HepG2 (cell line): ENCODE measurements at regions not wholly inside any gene's neighbourhood (a gene's known extent, or its start where the extent isn't known, plus 50 kb on each side); places are given as distances from the start of the nearest gene placed in this dataset.

Source experiments
- ATAC-seq: fragments of 200-7000 bp; cut with Tn5 transposase; 3 replicates; pipeline ENCODE4 v1.9.1; 2020; ENCODE audit warnings: mild to moderate bottlenecking, moderate library complexity
- BruUV-seq: library from RNA; stranded (reverse); fragments of 400-500 nt; replicated peaks from 2 replicates; lab custom pipeline; 2021; lab: Mats Ljungman, UMichigan
- CTCF ChIA-PET: fragments of 300-600 bp; formaldehyde crosslinking; extraction: SDS; loops from one replicate; lab custom pipeline; 2021; ENCODE audit warnings: low total read pairs, inconsistent platforms, low intra/inter-chr PET ratio; lab: Yijun Ruan, JAX
- POLR2A ChIA-PET: fragments of 350-600 bp; sonication (Branson Sonifier 250); formaldehyde crosslinking; loops from one replicate; lab custom pipeline; 2020; ENCODE audit warnings: antibody characterized with exemption, inconsistent platforms; lab: Yijun Ruan, JAX
- DNase-seq: peaks from one replicate; pipeline ENCODE4 v3.0.0-alpha.2; 2015; ENCODE audit warnings: low spot score
- FAIRE-seq: peaks from 3 replicates; lab custom pipeline; 2011; peaks lifted over from hg19 to GRCh38; lab: Jason Lieb, UNC
- H2AFZ ChIP-seq: one replicate; pipeline ENCODE4 v1.6.1; 2011; ENCODE audit warnings: low read length, inconsistent platforms
- H3K27ac ChIP-seq: fragments of 300-600 bp; 3 replicates; pipeline ENCODE4 v1.8.0; 2011; ENCODE audit warnings: mixed run types, mild to moderate bottlenecking, mixed read lengths, low read length, inconsistent platforms; ENCODE audit not compliant: insufficient read depth; ENCODE audit errors: extremely low read length
- H3K27me3 ChIP-seq, 2 experiments: fragments of 200-600 bp in 1 of 2; 2 replicates in 1 of 2; 3 replicates in 1 of 2; pipeline versions ENCODE4 v1.6.0 to v1.8.0; 2011; ENCODE audit warnings: low read length in 2 of 2, mild to moderate bottlenecking in 2 of 2, moderate library complexity in 2 of 2, inconsistent platforms in 1 of 2; ENCODE audit not compliant: insufficient read depth in 2 of 2, control insufficient read depth in 1 of 2
- H3K36me3 ChIP-seq, 2 experiments: fragments of 200-600 bp in 1 of 2; replicated peaks in 1 of 2; 2 replicates in 1 of 2; 3 replicates in 1 of 2; pipeline versions ENCODE4 v1.5.1 to v1.8.0; 2011; ENCODE audit warnings: low read length in 2 of 2, inconsistent platforms in 1 of 2; ENCODE audit not compliant: insufficient read depth in 2 of 2, control insufficient read depth in 1 of 2
- H3K4me1 ChIP-seq: 2 replicates; pipeline ENCODE4 v1.5.1; 2012; ENCODE audit warnings: low read length, inconsistent platforms; ENCODE audit not compliant: insufficient read depth
- H3K4me2 ChIP-seq: 2 replicates; pipeline ENCODE4 v1.6.0; 2011; ENCODE audit warnings: low read depth, low read length, inconsistent platforms
- H3K4me3 ChIP-seq, 3 experiments: fragments of 200-600 bp in 1 of 3; sonication (generic), shearing (Covaris generic) in 1 of 3; replicated peaks in 1 of 3; 2 replicates each; pipeline ENCODE4 v1.5.1; 2011 to 2016; ENCODE audit warnings: low read length in 3 of 3, inconsistent platforms in 2 of 3, low read depth in 2 of 3, mild to moderate bottlenecking in 2 of 3, control low read depth in 1 of 3, mixed read lengths in 1 of 3; ENCODE audit not compliant: insufficient read depth in 1 of 3
- H3K79me2 ChIP-seq: one replicate; pipeline ENCODE4 v1.6.1; 2011; ENCODE audit warnings: low read length, inconsistent platforms; ENCODE audit not compliant: insufficient read depth
- H3K9ac ChIP-seq: 2 replicates; pipeline ENCODE4 v1.6.0; 2011; ENCODE audit warnings: mild to moderate bottlenecking, low read depth, low read length, inconsistent platforms; ENCODE audit not compliant: insufficient read depth
- H3K9me3 ChIP-seq: 2 replicates; pipeline ENCODE4 v1.5.1; 2012; ENCODE audit warnings: mild to moderate bottlenecking, low read length
- H4K20me1 ChIP-seq: 2 replicates; pipeline ENCODE4 v1.6.0; 2011; ENCODE audit warnings: inconsistent platforms, mild to moderate bottlenecking, low read length, moderate library complexity; ENCODE audit not compliant: insufficient read depth
- GTF3A ChIP-seq: sonication (generic); formaldehyde crosslinking; conservative IDR thresholded peaks from 2 replicates; pipeline ENCODE4 v1.4.0; 2020; ENCODE audit warnings: mild to moderate bottlenecking, missing genetic modification reagents
- MAFG ChIP-seq: sonication (generic); formaldehyde crosslinking; IDR thresholded peaks from 2 replicates; pipeline ENCODE4 v1.5.1; 2020; ENCODE audit warnings: mild to moderate bottlenecking, missing genetic modification reagents
- MED8 ChIP-seq: sonication (generic); formaldehyde crosslinking; IDR thresholded peaks from 2 replicates; pipeline ENCODE4 v1.8.1; 2023; ENCODE audit warnings: mild to moderate bottlenecking, missing genetic modification reagents; ENCODE audit not compliant: insufficient replicate concordance
- RFX3 ChIP-seq: IDR thresholded peaks from 2 replicates; pipeline ENCODE4 v1.6.1; 2016; ENCODE audit warnings: missing biosample characterization, missing genetic modification reagents
- SYNCRIP ChIP-seq: fragments of 200-400 bp; formaldehyde crosslinking; IDR thresholded peaks from 2 replicates; pipeline ENCODE4 v1.6.1; 2018; ENCODE audit warnings: mild to moderate bottlenecking, low read depth, low read length; ENCODE audit not compliant: insufficient read depth
- ZNF121 ChIP-seq: sonication (generic); formaldehyde crosslinking; IDR thresholded peaks from 2 replicates; pipeline ENCODE4 v1.5.0; 2020; ENCODE audit warnings: mild to moderate bottlenecking, missing genetic modification reagents
- ZNF33A ChIP-seq: sonication (generic); formaldehyde crosslinking; IDR thresholded peaks from 2 replicates; pipeline ENCODE4 v1.5.1; 2020; ENCODE audit warnings: missing genetic modification reagents, mild to moderate bottlenecking, moderate library complexity, borderline replicate concordance
- ZNF513 ChIP-seq: sonication (generic); formaldehyde crosslinking; conservative IDR thresholded peaks from 2 replicates; pipeline ENCODE4 v1.5.0; 2020; ENCODE audit warnings: missing genetic modification reagents
- ZNF530 ChIP-seq: sonication (generic); formaldehyde crosslinking; IDR thresholded peaks from 2 replicates; pipeline ENCODE4 v1.5.0; 2020; ENCODE audit warnings: low read depth, mild to moderate bottlenecking, missing genetic modification reagents
- ZNF629 ChIP-seq: sonication (generic); formaldehyde crosslinking; conservative IDR thresholded peaks from 2 replicates; pipeline ENCODE4 v1.5.0; 2020; ENCODE audit warnings: missing genetic modification reagents
- ZNF841 ChIP-seq: sonication (generic); formaldehyde crosslinking; IDR thresholded peaks from 2 replicates; pipeline ENCODE4 v1.8.1; 2023; ENCODE audit warnings: missing genetic modification reagents, borderline replicate concordance
- whole genome bisulfite sequencing: methylation state at CpG from one replicate; pipeline ENCODE4 v1.1.6; 2017; ENCODE audit warnings: low lambda C conversion rate; 5-methylcytosine and 5-hydroxymethylcytosine counted together
- in situ Hi-C: cut with HindIII; loops from 2 replicates; pipeline ENCODE4 v1.10.0; 2017; ENCODE audit warnings: low pct_unique_long_range_greater_than_20kb; ENCODE audit not compliant: extremely low pct_ligation_motif_present
- intact Hi-C: fragments of 100-400 bp; cut with micrococcal nuclease; formaldehyde crosslinking; loops from one replicate; pipeline ENCODE4 v1.10.0; 2022; ENCODE audit not compliant: unreplicated experiment
- TF ChIP-seq, protein P1 (sequence below): sonication (generic); formaldehyde crosslinking; IDR thresholded peaks from 2 replicates; pipeline ENCODE4 v1.4.0; 2020; ENCODE audit warnings: missing genetic modification reagents, borderline replicate concordance
- TF ChIP-seq, protein P2 (sequence below): sonication (generic); formaldehyde crosslinking; IDR thresholded peaks from 2 replicates; pipeline ENCODE4 v1.4.0; 2020; ENCODE audit warnings: mild to moderate bottlenecking, missing genetic modification reagents, borderline replicate concordance

DNA sequence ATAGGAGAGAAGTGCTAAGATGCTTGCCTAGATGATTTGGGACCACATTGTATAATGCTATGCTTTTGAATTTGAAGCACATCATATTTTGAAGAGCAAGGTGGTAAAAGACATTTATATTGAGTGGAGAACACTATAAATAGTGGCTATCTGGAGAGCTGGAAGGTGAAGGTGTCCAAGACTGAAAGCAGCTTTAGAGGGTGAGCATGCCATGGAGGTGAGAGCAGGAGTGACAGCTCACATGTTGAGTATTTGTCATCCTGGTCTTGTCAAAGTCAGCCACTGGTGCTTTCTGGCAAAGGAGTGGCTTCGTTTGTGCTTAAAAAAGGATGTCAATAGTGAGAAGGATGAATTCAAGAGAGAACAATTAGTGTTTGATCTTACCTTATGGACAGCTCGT, 225.9 kb downstream of the COG6 start:
- POLR2A ChIA-PET = no interaction called here
- no TSS peak for BruUV-seq
- in situ Hi-C loops = no loop called here

GRCh38 chr13:39881887-39882286, 226.4 kb downstream of the COG6 start:
- Histone ChIP-seq H3K9me3 (peaks cover 15% of the 10 kb centered on the region; the same call in 1 of the 2 replicates), H3K4me3 (no peak overlapping the region), H4K20me1 (no peaks in the 10 kb centered on the region), H3K27me3 (no peaks in the 10 kb centered on the region), H3K27ac (no peak overlapping the region), H3K36me3 (no peaks in the 10 kb centered on the region), H3K9ac (no peak overlapping the region), H3K79me2 (no peaks in the 10 kb centered on the region), H3K4me1 (no peaks in the 10 kb centered on the region), H3K4me2 (no peak overlapping the region), H2AFZ (no peak overlapping the region)
- CTCF ChIA-PET = no interaction called here
- intact Hi-C loops (no loop called here), in situ Hi-C loops (no loop called here)
- BruUV-seq = no TSS peak
- DNase-seq (no peak), ATAC-seq (no peak), FAIRE-seq (no peak)
- WGBS = 0% methylated on average over 1 of the region's 1 CpG
- POLR2A ChIA-PET = no interaction called here
- TF ChIP-seq ZNF841 (CRISPR knock-in tag) = no peak
- no peak for TF ChIP-seq ZNF629 (CRISPR knock-in tag)
- TF ChIP-seq, protein P1, sequence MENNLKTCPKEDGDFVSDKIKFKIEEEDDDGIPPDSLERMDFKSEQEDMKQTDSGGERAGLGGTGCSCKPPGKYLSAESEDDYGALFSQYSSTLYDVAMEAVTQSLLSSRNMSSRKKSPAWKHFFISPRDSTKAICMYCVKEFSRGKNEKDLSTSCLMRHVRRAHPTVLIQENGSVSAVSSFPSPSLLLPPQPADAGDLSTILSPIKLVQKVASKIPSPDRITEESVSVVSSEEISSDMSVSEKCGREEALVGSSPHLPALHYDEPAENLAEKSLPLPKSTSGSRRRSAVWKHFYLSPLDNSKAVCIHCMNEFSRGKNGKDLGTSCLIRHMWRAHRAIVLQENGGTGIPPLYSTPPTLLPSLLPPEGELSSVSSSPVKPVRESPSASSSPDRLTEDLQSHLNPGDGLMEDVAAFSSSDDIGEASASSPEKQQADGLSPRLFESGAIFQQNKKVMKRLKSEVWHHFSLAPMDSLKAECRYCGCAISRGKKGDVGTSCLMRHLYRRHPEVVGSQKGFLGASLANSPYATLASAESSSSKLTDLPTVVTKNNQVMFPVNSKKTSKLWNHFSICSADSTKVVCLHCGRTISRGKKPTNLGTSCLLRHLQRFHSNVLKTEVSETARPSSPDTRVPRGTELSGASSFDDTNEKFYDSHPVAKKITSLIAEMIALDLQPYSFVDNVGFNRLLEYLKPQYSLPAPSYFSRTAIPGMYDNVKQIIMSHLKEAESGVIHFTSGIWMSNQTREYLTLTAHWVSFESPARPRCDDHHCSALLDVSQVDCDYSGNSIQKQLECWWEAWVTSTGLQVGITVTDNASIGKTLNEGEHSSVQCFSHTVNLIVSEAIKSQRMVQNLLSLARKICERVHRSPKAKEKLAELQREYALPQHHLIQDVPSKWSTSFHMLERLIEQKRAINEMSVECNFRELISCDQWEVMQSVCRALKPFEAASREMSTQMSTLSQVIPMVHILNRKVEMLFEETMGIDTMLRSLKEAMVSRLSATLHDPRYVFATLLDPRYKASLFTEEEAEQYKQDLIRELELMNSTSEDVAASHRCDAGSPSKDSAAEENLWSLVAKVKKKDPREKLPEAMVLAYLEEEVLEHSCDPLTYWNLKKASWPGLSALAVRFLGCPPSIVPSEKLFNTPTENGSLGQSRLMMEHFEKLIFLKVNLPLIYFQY (CRISPR knock-in tag) = no peak
- no peak for TF ChIP-seq RFX3 (CRISPR knock-in tag)
- TF ChIP-seq, protein P2, sequence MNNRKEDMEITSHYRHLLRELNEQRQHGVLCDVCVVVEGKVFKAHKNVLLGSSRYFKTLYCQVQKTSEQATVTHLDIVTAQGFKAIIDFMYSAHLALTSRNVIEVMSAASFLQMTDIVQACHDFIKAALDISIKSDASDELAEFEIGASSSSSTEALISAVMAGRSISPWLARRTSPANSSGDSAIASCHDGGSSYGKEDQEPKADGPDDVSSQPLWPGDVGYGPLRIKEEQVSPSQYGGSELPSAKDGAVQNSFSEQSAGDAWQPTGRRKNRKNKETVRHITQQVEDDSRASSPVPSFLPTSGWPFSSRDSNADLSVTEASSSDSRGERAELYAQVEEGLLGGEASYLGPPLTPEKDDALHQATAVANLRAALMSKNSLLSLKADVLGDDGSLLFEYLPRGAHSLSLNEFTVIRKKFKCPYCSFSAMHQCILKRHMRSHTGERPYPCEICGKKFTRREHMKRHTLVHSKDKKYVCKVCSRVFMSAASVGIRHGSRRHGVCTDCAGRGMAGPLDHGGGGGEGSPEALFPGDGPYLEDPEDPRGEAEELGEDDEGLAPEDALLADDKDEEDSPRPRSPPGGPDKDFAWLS (CRISPR knock-in tag) = no peak

More for the DNA sequence above, 225.9 kb downstream of the COG6 start:
- Histone ChIP-seq H4K20me1 (no peaks in the 10 kb centered on the region), H2AFZ (no peak overlapping the region), H3K27ac (no peak overlapping the region), H3K4me2 (no peak overlapping the region), H3K4me3 (no peak overlapping the region), H3K79me2 (no peaks in the 10 kb centered on the region), H3K36me3 (no peaks in the 10 kb centered on the region), H3K9ac (no peak overlapping the region), H3K4me1 (no peaks in the 10 kb centered on the region), H3K9me3 (peaks cover 15% of the 10 kb centered on the region; the same call in 1 of the 2 replicates), H3K27me3 (no peaks in the 10 kb centered on the region)
- no peak for FAIRE-seq
- DNase-seq = no peak
- CTCF ChIA-PET = no interaction called here
- no peak for ATAC-seq
- WGBS = 0% methylated on average over 2 of the region's 2 CpGs
- intact Hi-C loops = no loop called here
- no peak for TF ChIP-seq ZNF33A
- TF ChIP-seq MAFG (CRISPR knock-in tag) = no peak
- no peak for TF ChIP-seq MED8 (CRISPR knock-in tag)
- no peak for TF ChIP-seq SYNCRIP
- no peak for TF ChIP-seq GTF3A (CRISPR knock-in tag)
- TF ChIP-seq ZNF513 (CRISPR knock-in tag) = no peak
- no peak for TF ChIP-seq ZNF121
- TF ChIP-seq ZNF530 (CRISPR knock-in tag) = no peak
- TF ChIP-seq, all 625 proteins: peak for 0
